DND-41 (cell line): ENCODE measurements at regions not wholly inside any gene's neighbourhood (a gene's known extent, or its start where the extent isn't known, plus 50 kb on each side); places are given as distances from the start of the nearest gene placed in this dataset.

Source experiments
- ATAC-seq: fragments of 200-7000 bp; cut with Tn5 transposase; 3 replicates; pipeline ENCODE4 v1.9.1; 2021; ENCODE audit warnings: low read depth; ENCODE audit not compliant: insufficient read depth
- DNase-seq: peaks from one replicate; pipeline ENCODE4 v3.0.0-alpha.2; 2020
- H2AFZ ChIP-seq: 2 replicates; pipeline ENCODE4 v1.6.0; 2012; ENCODE audit warnings: low read depth, low read length
- H3K27ac ChIP-seq: 2 replicates; pipeline ENCODE4 v1.5.1; 2012; ENCODE audit warnings: low read length, inconsistent platforms
- H3K27me3 ChIP-seq: fragments of 200-600 bp; sonication (generic); 2 replicates; pipeline ENCODE4 v1.6.0; 2012; ENCODE audit warnings: low read length, mild to moderate bottlenecking, inconsistent platforms; ENCODE audit not compliant: insufficient read depth, poor library complexity
- H3K36me3 ChIP-seq: 2 replicates; pipeline ENCODE4 v1.5.1; 2012; ENCODE audit warnings: low read length, inconsistent platforms; ENCODE audit not compliant: insufficient read depth
- H3K4me1 ChIP-seq: 2 replicates; pipeline ENCODE4 v1.5.1; 2012; ENCODE audit warnings: mild to moderate bottlenecking, low read length; ENCODE audit not compliant: insufficient read depth
- H3K4me2 ChIP-seq: 2 replicates; pipeline ENCODE4 v1.6.0; 2012; ENCODE audit warnings: mild to moderate bottlenecking, moderate library complexity, low read length, inconsistent platforms; ENCODE audit not compliant: insufficient read depth
- H3K4me3 ChIP-seq, 2 experiments: fragments of 200-600 bp in 1 of 2; shearing (Covaris generic) in 1 of 2; 2 replicates each; pipeline ENCODE4 v1.5.1; 2012 to 2016; ENCODE audit warnings: inconsistent platforms in 2 of 2, low read length in 2 of 2, mild to moderate bottlenecking in 2 of 2, low read depth in 1 of 2, moderate library complexity in 1 of 2
- H3K79me2 ChIP-seq: 2 replicates; pipeline ENCODE4 v1.6.0; 2012; ENCODE audit warnings: low read length, inconsistent platforms; ENCODE audit not compliant: insufficient read depth
- H3K9ac ChIP-seq: 2 replicates; pipeline ENCODE4 v1.6.0; 2012; ENCODE audit warnings: low read depth, mild to moderate bottlenecking, inconsistent platforms, low read length, moderate library complexity
- H3K9me3 ChIP-seq: 2 replicates; pipeline ENCODE4 v1.5.1; 2012; ENCODE audit warnings: low read length, moderate library complexity, mild to moderate bottlenecking, inconsistent platforms; ENCODE audit not compliant: insufficient read depth, severe bottlenecking
- H4K20me1 ChIP-seq: 2 replicates; pipeline ENCODE4 v1.6.0; 2012; ENCODE audit warnings: low read length; ENCODE audit not compliant: insufficient read depth
- EZH2 ChIP-seq: IDR thresholded peaks from 3 replicates; pipeline ENCODE4 v1.6.1; 2012; ENCODE audit warnings: borderline replicate concordance, low read depth, mild to moderate bottlenecking, moderate library complexity, low read length, inconsistent platforms; ENCODE audit not compliant: severe bottlenecking
- TF ChIP-seq, protein P1 (sequence below): IDR thresholded peaks from 2 replicates; pipeline ENCODE4 v1.5.1; 2012; ENCODE audit warnings: borderline replicate concordance, low read length, moderate library complexity, mild to moderate bottlenecking; ENCODE audit not compliant: poor library complexity, severe bottlenecking; ENCODE audit errors: extremely low read depth

DNA sequence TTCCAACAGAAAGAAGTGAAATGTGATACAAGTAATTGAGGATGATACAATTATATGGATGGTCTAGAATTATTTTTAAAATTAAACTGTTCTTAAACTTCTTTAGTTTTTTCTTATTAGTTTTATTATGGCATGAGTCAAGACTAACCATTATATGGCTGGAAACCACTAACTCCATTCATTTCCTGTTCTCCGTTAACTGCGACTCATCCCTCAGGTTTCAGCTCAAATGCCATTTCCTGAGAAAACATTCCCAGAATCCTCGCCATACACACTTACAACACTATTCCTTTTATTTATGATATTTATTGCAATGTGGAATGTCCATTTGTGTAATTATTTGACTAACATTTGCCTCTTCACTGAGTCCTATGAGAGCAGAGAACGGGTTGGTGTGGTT lies 394.1 kb downstream of the SOX2 start:
- no peaks in the 10 kb centered on the region for H3K4me1 ChIP-seq
- H3K27ac ChIP-seq, result no peak overlapping the region
- peaks cover 5% of the 10 kb centered on the region for H3K9me3 ChIP-seq
- H3K79me2 ChIP-seq, result no peaks in the 10 kb centered on the region
- H3K4me2 ChIP-seq, result no peak overlapping the region
- no peak overlapping the region for H3K4me3 ChIP-seq
- H3K9ac ChIP-seq, result no peak overlapping the region
- H3K27me3 ChIP-seq, result no peaks in the 10 kb centered on the region
- no peak for DNase-seq
- H4K20me1 ChIP-seq, result no peaks in the 10 kb centered on the region
- no peak overlapping the region for H2AFZ ChIP-seq
- TF ChIP-seq, protein P1, sequence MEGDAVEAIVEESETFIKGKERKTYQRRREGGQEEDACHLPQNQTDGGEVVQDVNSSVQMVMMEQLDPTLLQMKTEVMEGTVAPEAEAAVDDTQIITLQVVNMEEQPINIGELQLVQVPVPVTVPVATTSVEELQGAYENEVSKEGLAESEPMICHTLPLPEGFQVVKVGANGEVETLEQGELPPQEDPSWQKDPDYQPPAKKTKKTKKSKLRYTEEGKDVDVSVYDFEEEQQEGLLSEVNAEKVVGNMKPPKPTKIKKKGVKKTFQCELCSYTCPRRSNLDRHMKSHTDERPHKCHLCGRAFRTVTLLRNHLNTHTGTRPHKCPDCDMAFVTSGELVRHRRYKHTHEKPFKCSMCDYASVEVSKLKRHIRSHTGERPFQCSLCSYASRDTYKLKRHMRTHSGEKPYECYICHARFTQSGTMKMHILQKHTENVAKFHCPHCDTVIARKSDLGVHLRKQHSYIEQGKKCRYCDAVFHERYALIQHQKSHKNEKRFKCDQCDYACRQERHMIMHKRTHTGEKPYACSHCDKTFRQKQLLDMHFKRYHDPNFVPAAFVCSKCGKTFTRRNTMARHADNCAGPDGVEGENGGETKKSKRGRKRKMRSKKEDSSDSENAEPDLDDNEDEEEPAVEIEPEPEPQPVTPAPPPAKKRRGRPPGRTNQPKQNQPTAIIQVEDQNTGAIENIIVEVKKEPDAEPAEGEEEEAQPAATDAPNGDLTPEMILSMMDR, result no peak
- no peak for TF ChIP-seq EZH2
- H3K36me3 ChIP-seq, result no peaks in the 10 kb centered on the region
- ATAC-seq, result no peak

- TF ChIP-seq, protein P1, result no peak
- TF ChIP-seq EZH2, result no peak
- Histone ChIP-seq H3K4me2 (no peak overlapping the region), H3K9ac (no peak overlapping the region), H3K27me3 (no peaks in the 10 kb centered on the region), H3K4me3 (no peak overlapping the region), H3K36me3 (no peaks in the 10 kb centered on the region), H3K4me1 (no peaks in the 10 kb centered on the region), H3K9me3 (no peaks in the 10 kb centered on the region), H4K20me1 (no peaks in the 10 kb centered on the region), H3K27ac (no peak overlapping the region), H2AFZ (no peak overlapping the region), H3K79me2 (no peaks in the 10 kb centered on the region)
- DNase-seq (no peak), ATAC-seq (no peak)
Observed at GRCh38 chr3:182108371-182108770, 396.6 kb downstream of the SOX2 start.

GRCh38 chr3:182111967-182112366 lies 400.2 kb downstream of the SOX2 start:
- Histone ChIP-seq H2AFZ (no peak overlapping the region), H3K4me3 (no peak overlapping the region), H3K9me3 (no peaks in the 10 kb centered on the region), H3K9ac (no peak overlapping the region), H3K27ac (no peak overlapping the region), H3K4me1 (no peaks in the 10 kb centered on the region), H3K4me2 (no peak overlapping the region), H3K36me3 (no peaks in the 10 kb centered on the region), H3K79me2 (no peaks in the 10 kb centered on the region), H3K27me3 (no peaks in the 10 kb centered on the region), H4K20me1 (no peaks in the 10 kb centered on the region)
- no peak for ATAC-seq
- DNase-seq, result no peak
- no peak for TF ChIP-seq EZH2
- TF ChIP-seq, protein P1, result no peak

GRCh38 chr3:182115328-182116015 lies 403.7 kb downstream of the SOX2 start:
- TF ChIP-seq EZH2, result no peak
- TF ChIP-seq, protein P1, result no peak
- H3K9ac ChIP-seq, result no peak overlapping the region
- no peaks in the 10 kb centered on the region for H3K79me2 ChIP-seq
- H3K27ac ChIP-seq, result no peak overlapping the region
- no peak for DNase-seq
- ATAC-seq, result no peak
- H4K20me1 ChIP-seq, result no peaks in the 10 kb centered on the region
- H3K9me3 ChIP-seq, result no peaks in the 10 kb centered on the region
- no peaks in the 10 kb centered on the region for H3K4me1 ChIP-seq
- H2AFZ ChIP-seq, result no peak overlapping the region
- no peaks in the 10 kb centered on the region for H3K27me3 ChIP-seq
- H3K4me2 ChIP-seq, result no peak overlapping the region
- no peaks in the 10 kb centered on the region for H3K36me3 ChIP-seq
- no peak overlapping the region for H3K4me3 ChIP-seq
